Breast epithelium (tissue), 3 donors: ENCODE measurements at regions not wholly inside any gene's neighbourhood (a gene's known extent, or its start where the extent isn't known, plus 50 kb on each side); places are given as distances from the start of the nearest gene placed in this dataset.

Source experiments
- POLR2A ChIP-seq: fragments of 450-650 bp; IDR thresholded peaks from one replicate; pipeline ENCODE4 v1.6.1; 2016; ENCODE audit warnings: antibody characterized with exemption, mild to moderate bottlenecking, moderate library complexity
- POLR2AphosphoS5 ChIP-seq, 3 donors: sonication (generic); formaldehyde crosslinking; IDR thresholded peaks; one replicate each; pipeline ENCODE4 v1.6.1; 2017; ENCODE audit warnings: antibody characterized with exemption in 3 of 3
- TF ChIP-seq, protein P1 (sequence below), 3 donors: fragments of 450-650 bp; IDR thresholded peaks; one replicate each; pipeline ENCODE4 v1.5.1; 2016 to 2017; ENCODE audit warnings: antibody characterized with exemption in 3 of 3, mild to moderate bottlenecking in 3 of 3, moderate library complexity in 3 of 3

DNA sequence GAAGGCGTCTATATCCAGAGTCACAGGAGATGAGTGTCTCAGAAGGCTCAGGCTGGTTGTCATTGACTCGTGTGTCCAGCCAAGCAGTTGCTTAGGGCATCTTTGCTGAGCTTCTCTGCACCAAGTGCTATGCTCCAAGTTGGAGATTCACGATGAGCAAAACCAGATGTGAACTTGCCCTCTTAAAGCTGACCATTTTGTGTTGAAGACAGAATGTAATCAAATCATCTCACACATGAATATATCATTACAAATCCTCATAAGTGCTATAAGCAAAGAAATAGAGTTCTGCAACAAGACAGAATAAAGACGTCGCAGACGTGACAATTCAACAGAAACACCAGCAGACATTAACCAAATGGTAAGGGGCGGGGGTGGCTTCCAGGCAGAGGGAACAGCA is 103.9 kb downstream of the ALDH8A1 start:
- TF ChIP-seq, protein P1, sequence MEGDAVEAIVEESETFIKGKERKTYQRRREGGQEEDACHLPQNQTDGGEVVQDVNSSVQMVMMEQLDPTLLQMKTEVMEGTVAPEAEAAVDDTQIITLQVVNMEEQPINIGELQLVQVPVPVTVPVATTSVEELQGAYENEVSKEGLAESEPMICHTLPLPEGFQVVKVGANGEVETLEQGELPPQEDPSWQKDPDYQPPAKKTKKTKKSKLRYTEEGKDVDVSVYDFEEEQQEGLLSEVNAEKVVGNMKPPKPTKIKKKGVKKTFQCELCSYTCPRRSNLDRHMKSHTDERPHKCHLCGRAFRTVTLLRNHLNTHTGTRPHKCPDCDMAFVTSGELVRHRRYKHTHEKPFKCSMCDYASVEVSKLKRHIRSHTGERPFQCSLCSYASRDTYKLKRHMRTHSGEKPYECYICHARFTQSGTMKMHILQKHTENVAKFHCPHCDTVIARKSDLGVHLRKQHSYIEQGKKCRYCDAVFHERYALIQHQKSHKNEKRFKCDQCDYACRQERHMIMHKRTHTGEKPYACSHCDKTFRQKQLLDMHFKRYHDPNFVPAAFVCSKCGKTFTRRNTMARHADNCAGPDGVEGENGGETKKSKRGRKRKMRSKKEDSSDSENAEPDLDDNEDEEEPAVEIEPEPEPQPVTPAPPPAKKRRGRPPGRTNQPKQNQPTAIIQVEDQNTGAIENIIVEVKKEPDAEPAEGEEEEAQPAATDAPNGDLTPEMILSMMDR (IDR thresholded peaks at IDR 0.05), result no peak
- TF ChIP-seq POLR2AphosphoS5 (IDR thresholded peaks at IDR 0.05) (no peak), POLR2A (no peak)
